ENCODE measurements at regions not wholly inside any gene's neighbourhood (a gene's known extent, or its start where the extent isn't known, plus 50 kb on each side); places are given as distances from the start of the nearest gene placed in this dataset.

GRCh38 chr6:79377047-79377446 is 142.6 kb upstream of the HMGN3 start:
- Histone ChIP-seq H2BK12ac (ENCODE audit: low read depth, low read length) (no peak overlapping the region), H3K9ac (replicated peaks in 1 of 4; ENCODE audit: extremely low read depth in 1 of 4, low read depth in 3 of 4, low read length in 3 of 4) (no peak overlapping the region), H3K36me3 (ENCODE audit: control insufficient read depth in 2 of 4, insufficient read depth in 4 of 4, low read length in 3 of 4) (no peaks in the 10 kb centered on the region), H3K18ac (ENCODE audit: extremely low read depth, low read length) (no peak overlapping the region), H3K4ac (replicated peaks; ENCODE audit: insufficient read length, low read depth, low read length) (no peak overlapping the region), H3K27me3 (replicated peaks in 1 of 4; ENCODE audit: control insufficient read depth in 3 of 4, extremely low read depth in 1 of 4, insufficient read depth in 3 of 4, low read length in 3 of 4) (no peaks in the 10 kb centered on the region), H4K20me1 (replicated peaks in 1 of 2; ENCODE audit: control insufficient read depth in 1 of 2, insufficient read depth in 2 of 2, low read length in 2 of 2) (no peaks in the 10 kb centered on the region), H3K79me1 (ENCODE audit: low read depth, low read length) (no peaks in the 10 kb centered on the region), H3K79me2 (ENCODE audit: control insufficient read depth in 1 of 2, insufficient read depth in 2 of 2, low read length in 2 of 2) (no peaks in the 10 kb centered on the region), H3K4me2 (ENCODE audit: insufficient read depth in 1 of 2, low read depth in 2 of 2, low read length in 2 of 2) (no peak overlapping the region), H4K8ac (ENCODE audit: extremely low read depth, insufficient read depth, low read length) (no peak overlapping the region), H2BK15ac (ENCODE audit: low read length) (no peak overlapping the region), H2BK20ac (ENCODE audit: low read length) (no peak overlapping the region), H3K4me1 (replicated peaks in 1 of 4; ENCODE audit: control insufficient read depth in 3 of 4, insufficient read depth in 4 of 4, low read length in 3 of 4) (no peaks in the 10 kb centered on the region; a peak in 1 of 7 replicates), H2AFZ (ENCODE audit: low read length) (no peak overlapping the region), H3K4me3 (ENCODE audit: extremely low read depth in 1 of 4, insufficient read depth in 2 of 4, low read depth in 3 of 4, low read length in 4 of 4) (no peak overlapping the region), H2AK5ac (ENCODE audit: low read depth, low read length) (no peak overlapping the region), H2BK120ac (replicated peaks; ENCODE audit: low read depth, low read length) (no peak overlapping the region), H3K14ac (ENCODE audit: insufficient read length) (no peak overlapping the region), H3K9me3 (ENCODE audit: insufficient read depth in 2 of 2, low read depth in 1 of 2, low read length in 1 of 2) (no peaks in the 10 kb centered on the region), H3K23me2 (ENCODE audit: low read depth, low read length) (no peaks in the 10 kb centered on the region), H3K23ac (ENCODE audit: insufficient read length) (no peak overlapping the region), H4K91ac (replicated peaks; ENCODE audit: insufficient read length, low read length) (no peak overlapping the region), H2BK5ac (ENCODE audit: low read depth, low read length) (no peak overlapping the region), H4K5ac (ENCODE audit: insufficient read length, low read depth, low read length) (no peak overlapping the region), H3K27ac (ENCODE audit: low read depth, low read length) (no peak overlapping the region), H3K56ac (replicated peaks; ENCODE audit: insufficient read length, low read depth, low read length) (no peak overlapping the region)
- DNase-seq (ENCODE audit: low read depth in 1 of 2, low spot score in 2 of 2) (no peak), FAIRE-seq (no peak)
- 81% methylated on average over 1 of the region's 1 CpG; no CpG with 5 or more reads in 1 of the 2 experiments for WGBS, 2 experiments (ENCODE audit: extremely low coverage in 1 of 2, insufficient coverage in 1 of 2, insufficient read length in 1 of 2, insufficient replicate concordance in 2 of 2, low coverage in 1 of 2, low lambda C conversion rate in 2 of 2, missing lambda C conversion rate in 1 of 2)
- CTCF ChIA-PET (ENCODE audit: partially characterized antibody), result interaction anchor here (0.5 kb wide), 1 partner anchor 325 kb away, joined by 5 read pairs; no protein-coding TSS in a partner anchor
- POLR2A ChIA-PET (ENCODE audit: partially characterized antibody), result no interaction called here
- TF ChIP-seq CTCF (IDR thresholded peaks at IDR 0.05; ENCODE audit: control extremely low read depth in 1 of 3, insufficient read depth in 1 of 3, low read depth in 1 of 3, low read length in 3 of 3) (no peak), SRF (IDR thresholded peaks at IDR 0.05; ENCODE audit: low read depth, low read length) (no peak), KDM5A (IDR thresholded peaks at IDR 0.05; ENCODE audit: low read length) (no peak), TCF12 (IDR thresholded peaks at IDR 0.05; ENCODE audit: low read depth, low read length) (no peak), GABPA (IDR thresholded peaks at IDR 0.05; ENCODE audit: borderline replicate concordance, insufficient read depth, low read length) (no peak), SUZ12 (IDR thresholded peaks at IDR 0.05; ENCODE audit: low read length) (no peak), HDAC6 (IDR thresholded peaks at IDR 0.05; ENCODE audit: low read depth, low read length) (no peak), SIN3A (conservative IDR thresholded peaks at IDR 0.05 in 1 of 2, IDR thresholded peaks at IDR 0.05 in 1 of 2; ENCODE audit: low read depth in 1 of 2, low read length in 2 of 2) (no peak), CTBP2 (IDR thresholded peaks at IDR 0.05; ENCODE audit: borderline replicate concordance, insufficient read depth, insufficient read length, low read length) (no peak), SP2 (IDR thresholded peaks at IDR 0.05; ENCODE audit: low read length) (no peak)
- TF ChIP-seq, protein P1, sequence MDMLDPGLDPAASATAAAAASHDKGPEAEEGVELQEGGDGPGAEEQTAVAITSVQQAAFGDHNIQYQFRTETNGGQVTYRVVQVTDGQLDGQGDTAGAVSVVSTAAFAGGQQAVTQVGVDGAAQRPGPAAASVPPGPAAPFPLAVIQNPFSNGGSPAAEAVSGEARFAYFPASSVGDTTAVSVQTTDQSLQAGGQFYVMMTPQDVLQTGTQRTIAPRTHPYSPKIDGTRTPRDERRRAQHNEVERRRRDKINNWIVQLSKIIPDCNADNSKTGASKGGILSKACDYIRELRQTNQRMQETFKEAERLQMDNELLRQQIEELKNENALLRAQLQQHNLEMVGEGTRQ (IDR thresholded peaks at IDR 0.05; ENCODE audit: low read length), result no peak
